ENCODE measurements at regions not wholly inside any gene's neighbourhood (a gene's known extent, or its start where the extent isn't known, plus 50 kb on each side); places are given as distances from the start of the nearest gene placed in this dataset.

DNA sequence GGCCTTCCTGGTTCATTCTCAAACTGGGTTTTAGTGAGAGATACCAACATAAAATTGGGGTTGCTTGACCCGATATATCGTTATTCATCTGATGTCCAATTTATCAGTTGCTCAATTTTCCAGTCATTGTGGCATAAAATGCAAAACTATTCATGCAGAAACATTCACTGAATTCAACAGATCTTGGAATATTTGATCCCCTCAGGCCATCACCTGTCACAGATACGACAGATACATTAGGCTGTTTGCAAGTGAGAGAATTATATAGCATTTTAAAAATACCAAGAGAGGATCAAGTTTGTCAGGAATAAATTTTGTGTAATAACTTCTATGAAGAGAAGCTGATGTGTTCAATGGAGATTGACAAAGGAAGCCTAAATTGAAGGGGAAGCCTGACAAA is 67.1 kb downstream of the MAP10 start:
- TF ChIP-seq, protein P1, sequence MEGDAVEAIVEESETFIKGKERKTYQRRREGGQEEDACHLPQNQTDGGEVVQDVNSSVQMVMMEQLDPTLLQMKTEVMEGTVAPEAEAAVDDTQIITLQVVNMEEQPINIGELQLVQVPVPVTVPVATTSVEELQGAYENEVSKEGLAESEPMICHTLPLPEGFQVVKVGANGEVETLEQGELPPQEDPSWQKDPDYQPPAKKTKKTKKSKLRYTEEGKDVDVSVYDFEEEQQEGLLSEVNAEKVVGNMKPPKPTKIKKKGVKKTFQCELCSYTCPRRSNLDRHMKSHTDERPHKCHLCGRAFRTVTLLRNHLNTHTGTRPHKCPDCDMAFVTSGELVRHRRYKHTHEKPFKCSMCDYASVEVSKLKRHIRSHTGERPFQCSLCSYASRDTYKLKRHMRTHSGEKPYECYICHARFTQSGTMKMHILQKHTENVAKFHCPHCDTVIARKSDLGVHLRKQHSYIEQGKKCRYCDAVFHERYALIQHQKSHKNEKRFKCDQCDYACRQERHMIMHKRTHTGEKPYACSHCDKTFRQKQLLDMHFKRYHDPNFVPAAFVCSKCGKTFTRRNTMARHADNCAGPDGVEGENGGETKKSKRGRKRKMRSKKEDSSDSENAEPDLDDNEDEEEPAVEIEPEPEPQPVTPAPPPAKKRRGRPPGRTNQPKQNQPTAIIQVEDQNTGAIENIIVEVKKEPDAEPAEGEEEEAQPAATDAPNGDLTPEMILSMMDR (conservative IDR thresholded peaks at IDR 0.05; ENCODE audit: low read depth, low read length): no peak
- no peak for TF ChIP-seq EZH2 (IDR thresholded peaks at IDR 0.05; ENCODE audit: borderline replicate concordance, low read depth, low read length, poor library complexity, severe bottlenecking)

Measured in A673 (cell line).